HuH-7.5 (cell line): ENCODE measurements at regions not wholly inside any gene's neighbourhood (a gene's known extent, or its start where the extent isn't known, plus 50 kb on each side); places are given as distances from the start of the nearest gene placed in this dataset.
"Not testable (repeated sequence)": the region's sequence is repeated elsewhere in the genome, so short reads cannot be mapped to it uniquely, and the experiment has no call there.

ENCODE experiments used
- DNase-seq: peaks from one replicate; pipeline ENCODE4 v3.0.0; 2011; ENCODE audit warnings: low spot score

- DNase-seq: no peak
These were observed 190.6 kb upstream of the SLC39A10 start for GRCh38 chr2:195466427-195466826.

- DNase-seq: no peak
These were observed 196.0 kb upstream of the SLC39A10 start for GRCh38 chr2:195461010-195461409.

GRCh38 chr2:195458936-195459335 is 198.1 kb upstream of the SLC39A10 start:
- DNase-seq: no peak

GRCh38 chr2:195457873-195458272 is 199.2 kb upstream of the SLC39A10 start:
- no peak for DNase-seq

- no peak for DNase-seq
These were observed 200.3 kb upstream of the SLC39A10 start for GRCh38 chr2:195456771-195457170.

- no peak for DNase-seq
These were observed 205.9 kb upstream of the SLC39A10 start for GRCh38 chr2:195451160-195451559.

GRCh38 chr2:195450552-195451113 is 206.4 kb upstream of the SLC39A10 start:
- DNase-seq: no peak

- no peak for DNase-seq
These were observed 209.6 kb upstream of the SLC39A10 start for GRCh38 chr2:195447323-195447975.

- no peak for DNase-seq
These were observed 211.4 kb upstream of the SLC39A10 start for GRCh38 chr2:195445639-195446038.

- no peak for DNase-seq
These were observed 213.1 kb upstream of the SLC39A10 start for GRCh38 chr2:195443926-195444325.

- DNase-seq: no peak
These were observed 214.4 kb upstream of the SLC39A10 start for GRCh38 chr2:195442458-195443175.

- no peak for DNase-seq
These were observed 218.3 kb upstream of the SLC39A10 start for GRCh38 chr2:195438692-195439091.

- no peak for DNase-seq
These were observed 219.5 kb upstream of the SLC39A10 start for GRCh38 chr2:195437521-195437920.

GRCh38 chr2:195434346-195434745 is 222.7 kb upstream of the SLC39A10 start:
- no peak for DNase-seq

GRCh38 chr2:195433729-195434128 is 223.3 kb upstream of the SLC39A10 start:
- DNase-seq: not testable (repeated sequence)

- no peak for DNase-seq
These were observed 228.4 kb upstream of the SLC39A10 start for GRCh38 chr2:195428673-195429072.

- DNase-seq: no peak
These were observed 231.7 kb upstream of the SLC39A10 start for GRCh38 chr2:195425328-195425727.

- DNase-seq: no peak
These were observed 238.0 kb upstream of the SLC39A10 start for GRCh38 chr2:195419033-195419432.

GRCh38 chr2:195414537-195415100 is 242.4 kb upstream of the SLC39A10 start:
- DNase-seq: no peak

- no peak for DNase-seq
These were observed 243.1 kb upstream of the SLC39A10 start for GRCh38 chr2:195413944-195414343.

- no peak for DNase-seq
These were observed 243.6 kb upstream of the SLC39A10 start for GRCh38 chr2:195413422-195413821.

- no peak for DNase-seq
These were observed 245.8 kb upstream of the SLC39A10 start for GRCh38 chr2:195411219-195411687.

GRCh38 chr2:195410074-195410671 is 246.9 kb upstream of the SLC39A10 start:
- no peak for DNase-seq
